ENCODE measurements at regions not wholly inside any gene's neighbourhood (a gene's known extent, or its start where the extent isn't known, plus 50 kb on each side); places are given as distances from the start of the nearest gene placed in this dataset.

DNA sequence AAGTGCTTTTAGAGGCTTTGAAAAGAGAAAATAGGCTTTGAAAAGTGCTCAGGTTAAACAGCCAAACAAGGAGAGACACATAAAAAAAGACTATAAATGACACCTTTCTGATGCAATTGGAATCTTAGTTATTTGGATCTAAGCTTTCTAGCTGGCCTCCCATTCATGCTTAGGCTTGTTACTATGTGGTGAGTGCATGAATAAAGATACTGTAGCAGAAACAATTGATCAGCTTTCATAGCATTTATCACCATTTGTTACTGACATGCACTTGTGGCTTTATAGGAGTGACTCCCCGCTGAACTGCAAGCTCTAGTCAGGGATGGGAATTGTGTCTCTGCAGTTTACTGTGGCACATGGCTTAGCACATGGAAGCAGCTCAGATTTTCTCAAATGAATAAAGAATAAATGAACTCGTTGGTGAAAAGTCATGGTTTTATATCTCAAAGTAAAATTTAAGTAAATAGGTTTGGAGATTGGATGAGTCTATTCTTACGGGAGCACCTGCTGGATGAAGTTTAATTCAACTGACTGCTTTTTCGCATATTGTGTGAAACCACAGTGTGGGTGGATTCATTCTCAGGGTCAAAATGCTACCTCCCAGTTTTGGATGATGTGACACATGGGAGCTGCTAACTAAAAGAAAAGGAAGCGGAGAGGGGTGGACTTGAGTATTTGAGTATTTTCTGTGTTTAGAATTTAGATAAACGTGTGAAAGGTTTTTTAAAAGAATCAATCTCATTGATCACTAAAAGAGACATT, 91.1 kb upstream of the NOL4 start:
- peaks cover 15% of the 10 kb centered on the region for H3K27me3 ChIP-seq (ENCODE audit: low read depth)
- no peaks in the 10 kb centered on the region for H3K36me3 ChIP-seq
- H3K4me1 ChIP-seq = no peaks in the 10 kb centered on the region
- no peak overlapping the region for H3K4me3 ChIP-seq
- H3K27ac ChIP-seq (replicated peaks) = no peak overlapping the region
- TF ChIP-seq, protein P1, sequence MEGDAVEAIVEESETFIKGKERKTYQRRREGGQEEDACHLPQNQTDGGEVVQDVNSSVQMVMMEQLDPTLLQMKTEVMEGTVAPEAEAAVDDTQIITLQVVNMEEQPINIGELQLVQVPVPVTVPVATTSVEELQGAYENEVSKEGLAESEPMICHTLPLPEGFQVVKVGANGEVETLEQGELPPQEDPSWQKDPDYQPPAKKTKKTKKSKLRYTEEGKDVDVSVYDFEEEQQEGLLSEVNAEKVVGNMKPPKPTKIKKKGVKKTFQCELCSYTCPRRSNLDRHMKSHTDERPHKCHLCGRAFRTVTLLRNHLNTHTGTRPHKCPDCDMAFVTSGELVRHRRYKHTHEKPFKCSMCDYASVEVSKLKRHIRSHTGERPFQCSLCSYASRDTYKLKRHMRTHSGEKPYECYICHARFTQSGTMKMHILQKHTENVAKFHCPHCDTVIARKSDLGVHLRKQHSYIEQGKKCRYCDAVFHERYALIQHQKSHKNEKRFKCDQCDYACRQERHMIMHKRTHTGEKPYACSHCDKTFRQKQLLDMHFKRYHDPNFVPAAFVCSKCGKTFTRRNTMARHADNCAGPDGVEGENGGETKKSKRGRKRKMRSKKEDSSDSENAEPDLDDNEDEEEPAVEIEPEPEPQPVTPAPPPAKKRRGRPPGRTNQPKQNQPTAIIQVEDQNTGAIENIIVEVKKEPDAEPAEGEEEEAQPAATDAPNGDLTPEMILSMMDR (IDR thresholded peaks at IDR 0.05; ENCODE audit: borderline replicate concordance) = no peak
- H3K9me3 ChIP-seq (replicated peaks) = no peaks in the 10 kb centered on the region
- no peak for DNase-seq
- intact Hi-C loops (cut with micrococcal nuclease) = no loop called here

DNA sequence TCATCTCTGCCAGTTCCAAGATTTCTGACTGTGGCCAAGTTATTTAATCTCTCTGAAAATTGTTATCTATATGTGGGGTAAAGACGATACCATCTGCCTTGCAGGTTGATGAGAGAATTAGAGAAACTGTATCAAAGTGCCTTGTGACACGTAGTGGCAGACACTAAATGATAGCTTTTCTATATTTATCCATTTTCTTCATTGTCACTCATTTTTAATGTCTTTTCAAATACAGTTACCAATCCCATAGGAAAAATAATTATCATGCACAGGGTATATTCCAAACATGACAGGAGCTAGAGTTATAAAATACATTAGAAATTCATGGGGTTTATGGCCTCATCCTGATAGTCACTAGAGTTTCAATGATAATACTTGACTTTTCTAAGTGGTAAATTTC, 95.6 kb upstream of the NOL4 start:
- H3K27ac ChIP-seq (replicated peaks) = no peak overlapping the region
- no peaks in the 10 kb centered on the region for H3K9me3 ChIP-seq (replicated peaks)
- TF ChIP-seq, protein P1 (IDR thresholded peaks at IDR 0.05; ENCODE audit: borderline replicate concordance) = no peak
- H3K4me3 ChIP-seq = no peak overlapping the region
- H3K36me3 ChIP-seq = no peaks in the 10 kb centered on the region
- DNase-seq = no peak
- intact Hi-C loops (cut with micrococcal nuclease) = loop anchor here (10.0 kb wide), 1 partner anchor 195 kb away; no protein-coding TSS in a partner anchor
- H3K4me1 ChIP-seq = no peaks in the 10 kb centered on the region
- H3K27me3 ChIP-seq (ENCODE audit: low read depth) = peaks cover 8% of the 10 kb centered on the region

DNA sequence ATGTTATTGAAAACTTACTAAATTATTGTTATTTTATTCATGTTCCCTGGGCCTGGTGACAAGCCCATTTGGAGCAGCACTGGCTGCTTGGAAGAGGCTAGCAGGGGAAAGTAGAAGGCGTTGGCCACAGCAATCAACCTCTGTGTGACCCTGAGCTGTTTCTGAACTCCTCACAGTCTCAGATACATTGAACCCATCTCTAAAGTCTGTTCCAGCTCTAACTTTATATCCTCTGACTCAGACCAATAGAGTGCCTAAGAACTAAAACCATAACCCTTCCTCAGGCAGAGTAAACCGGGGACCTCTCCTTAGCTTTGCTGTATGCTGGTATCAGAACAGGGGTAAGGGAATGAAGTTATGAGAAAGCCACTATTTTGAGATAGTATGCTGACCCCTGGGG, 96.4 kb upstream of the NOL4 start:
- DNase-seq = no peak
- Histone ChIP-seq H3K27me3 (ENCODE audit: low read depth) (peaks cover 8% of the 10 kb centered on the region), H3K4me3 (no peak overlapping the region), H3K9me3 (replicated peaks) (peaks cover under 1% of the 10 kb centered on the region), H3K4me1 (no peaks in the 10 kb centered on the region), H3K36me3 (no peaks in the 10 kb centered on the region), H3K27ac (replicated peaks) (no peak overlapping the region)
- intact Hi-C loops (cut with micrococcal nuclease) = loop anchor here (10.0 kb wide), 1 partner anchor 196 kb away; no protein-coding TSS in a partner anchor
- TF ChIP-seq, protein P1 (IDR thresholded peaks at IDR 0.05; ENCODE audit: borderline replicate concordance) = no peak

DNA sequence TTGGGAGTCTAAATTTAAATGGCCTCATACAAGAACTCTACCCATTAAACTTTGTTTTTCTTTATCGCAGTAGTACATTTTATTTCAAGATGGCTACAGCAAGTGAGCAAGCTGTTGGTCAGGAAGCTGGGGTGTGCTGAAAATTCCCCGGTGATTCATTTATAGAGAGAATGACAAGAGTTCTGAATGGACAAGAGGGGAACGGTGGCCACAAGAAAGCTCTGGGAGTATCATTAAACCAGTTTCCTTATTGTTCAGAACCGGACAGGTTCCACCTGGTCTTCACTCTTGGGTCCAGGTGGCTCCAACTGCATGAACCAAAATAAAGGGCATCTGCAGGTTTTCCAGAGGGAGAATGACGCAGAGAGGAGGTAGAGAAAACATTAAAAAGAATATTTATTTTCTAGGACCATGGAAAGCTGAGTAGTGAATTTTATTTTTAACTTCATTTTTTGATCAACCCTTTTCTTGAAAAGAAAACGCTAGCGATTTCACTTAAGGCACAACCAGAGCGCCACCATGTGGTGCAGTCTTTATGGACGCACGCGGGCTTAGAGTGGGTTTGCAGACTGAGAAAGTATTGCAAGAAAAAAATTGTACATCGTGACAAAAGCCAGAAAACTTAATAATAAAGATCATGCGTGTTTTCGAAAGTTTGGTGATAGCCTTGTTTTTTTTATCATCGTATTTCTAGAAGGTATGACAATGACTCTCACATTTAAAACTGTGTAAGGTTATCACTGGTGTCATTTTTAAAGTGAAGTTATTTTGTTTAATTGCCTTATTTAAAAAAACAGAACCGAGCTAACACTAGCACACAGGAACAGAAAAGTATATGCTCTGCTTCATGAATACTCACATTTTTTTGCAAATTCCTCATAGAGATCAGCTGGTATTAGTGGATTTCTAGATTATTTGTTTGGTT, 97.9 kb upstream of the NOL4 start:
- TF ChIP-seq, protein P1 (IDR thresholded peaks at IDR 0.05; ENCODE audit: borderline replicate concordance) = peak; percentile 65
- H3K27ac ChIP-seq (replicated peaks) = no peak overlapping the region
- intact Hi-C loops (cut with micrococcal nuclease) = loop anchor here (10.0 kb wide), 1 partner anchor 198 kb away; no protein-coding TSS in a partner anchor
- H3K4me3 ChIP-seq = no peak overlapping the region
- peak; percentile 24 for DNase-seq
- H3K36me3 ChIP-seq = no peaks in the 10 kb centered on the region
- peaks cover 9% of the 10 kb centered on the region for H3K9me3 ChIP-seq (replicated peaks)
- no peaks in the 10 kb centered on the region for H3K4me1 ChIP-seq
- H3K27me3 ChIP-seq (ENCODE audit: low read depth) = peaks cover 8% of the 10 kb centered on the region

DNA sequence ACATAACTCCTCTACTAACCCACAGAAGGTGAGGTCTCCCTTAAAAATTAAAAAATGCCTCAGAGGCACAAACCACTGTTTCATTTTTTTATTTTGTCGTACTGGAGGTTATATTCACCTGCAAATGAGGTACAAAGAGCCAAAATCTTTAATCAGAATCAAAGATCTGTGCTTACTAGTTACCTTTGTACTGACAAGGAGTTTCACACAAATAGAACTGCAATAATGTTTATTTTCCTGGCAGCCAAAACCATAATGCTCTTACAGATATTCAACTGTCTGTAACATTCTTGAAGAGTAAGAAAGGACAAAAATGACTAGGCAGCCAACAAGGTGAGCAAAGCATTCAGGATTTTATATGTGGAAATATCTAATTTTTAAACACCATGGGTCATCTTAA, 105.1 kb upstream of the NOL4 start:
- Histone ChIP-seq H3K9me3 (replicated peaks) (peaks cover 9% of the 10 kb centered on the region), H3K4me3 (no peak overlapping the region), H3K27me3 (ENCODE audit: low read depth) (no peaks in the 10 kb centered on the region), H3K36me3 (no peaks in the 10 kb centered on the region), H3K4me1 (no peaks in the 10 kb centered on the region), H3K27ac (replicated peaks) (no peak overlapping the region)
- no peak for DNase-seq
- intact Hi-C loops (cut with micrococcal nuclease) = loop anchor here (10.0 kb wide), 1 partner anchor 205 kb away; no protein-coding TSS in a partner anchor
- TF ChIP-seq, protein P1 (IDR thresholded peaks at IDR 0.05; ENCODE audit: borderline replicate concordance) = no peak
